SH-SY5Y (cell line): ENCODE measurements at regions not wholly inside any gene's neighbourhood (a gene's known extent, or its start where the extent isn't known, plus 50 kb on each side); places are given as distances from the start of the nearest gene placed in this dataset.

Experiments used
- GATA2 ChIP-seq: IDR thresholded peaks from 2 replicates; pipeline ENCODE4 v1.6.1; 2011; ENCODE audit warnings: mild to moderate bottlenecking, low read depth, low read length
- GATA3 ChIP-seq: IDR thresholded peaks from 2 replicates; pipeline ENCODE4 v1.6.1; 2011; ENCODE audit warnings: low read depth, mild to moderate bottlenecking, low read length, moderate library complexity

DNA sequence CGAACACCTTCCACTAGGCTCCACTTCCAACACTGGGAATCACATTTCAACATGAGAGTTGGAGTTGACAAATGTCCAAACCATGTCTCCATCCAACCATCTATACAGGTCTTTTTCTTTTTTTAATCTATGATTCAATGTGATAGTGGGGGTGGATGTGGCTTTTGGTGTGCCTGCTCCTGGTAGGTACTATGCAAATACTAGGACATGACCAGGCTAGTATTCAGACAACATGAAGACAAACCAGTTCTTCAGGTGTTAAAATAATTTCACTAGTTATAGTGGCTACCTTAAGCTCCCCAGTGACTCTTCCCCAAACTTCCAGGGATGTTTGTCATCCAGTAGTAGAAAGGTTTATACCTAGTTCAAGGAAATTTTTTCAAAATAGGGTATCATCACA is 387.5 kb downstream of the CDH2 start:
- TF ChIP-seq GATA3 (no peak), GATA2 (no peak)
